Neural cell (in vitro differentiated cells): ENCODE measurements at regions not wholly inside any gene's neighbourhood (a gene's known extent, or its start where the extent isn't known, plus 50 kb on each side); places are given as distances from the start of the nearest gene placed in this dataset.

ENCODE experiments used
- H2AFZ ChIP-seq: fragments of 200-600, 300-800 bp; sonication (generic), shearing (Covaris generic); 2 replicates; pipeline ENCODE4 v1.6.0; 2014; ENCODE audit warnings: low read depth, mild to moderate bottlenecking, antibody characterized with exemption, low read length, moderate library complexity
- H3F3A ChIP-seq: fragments of 200-600 bp; shearing (Covaris generic); 2 replicates; pipeline ENCODE4 v1.6.1; 2016; ENCODE audit warnings: mild to moderate bottlenecking, moderate library complexity, mixed read lengths, antibody characterized with exemption, low read length; ENCODE audit not compliant: insufficient read depth, poor library complexity, severe bottlenecking
- H3K27ac ChIP-seq: fragments of 200-600, 300-800 bp; sonication (generic), shearing (Covaris generic); 2 replicates; pipeline ENCODE4 v1.5.1; 2014; ENCODE audit warnings: mild to moderate bottlenecking, low read length, moderate library complexity
- H3K27me3 ChIP-seq: fragments of 300-800, 200-600 bp; sonication (generic), shearing (Covaris generic); 2 replicates; pipeline ENCODE4 v1.6.0; 2014; ENCODE audit warnings: mild to moderate bottlenecking, low read depth, low read length, moderate library complexity; ENCODE audit not compliant: insufficient read depth
- H3K36me3 ChIP-seq: fragments of 300-800, 200-600 bp; sonication (generic), shearing (Covaris generic); 2 replicates; pipeline ENCODE4 v1.5.1; 2014; ENCODE audit warnings: mild to moderate bottlenecking, antibody characterized with exemption, low read length, moderate library complexity; ENCODE audit not compliant: insufficient read depth
- H3K4me2 ChIP-seq: fragments of 300-800, 200-600 bp; sonication (generic), shearing (Covaris generic); 2 replicates; pipeline ENCODE4 v1.6.0; 2014; ENCODE audit warnings: mild to moderate bottlenecking, low read length
- H3K4me3 ChIP-seq: fragments of 300-800, 200-600 bp; sonication (generic), shearing (Covaris generic); 2 replicates; pipeline ENCODE4 v1.5.1; 2014; ENCODE audit warnings: mild to moderate bottlenecking, low read length, moderate library complexity
- H3K79me2 ChIP-seq: fragments of 200-600 bp; shearing (Covaris generic); replicated peaks from 2 replicates; pipeline ENCODE4 v1.6.0; 2014; ENCODE audit warnings: mild to moderate bottlenecking, low read length, moderate library complexity; ENCODE audit not compliant: insufficient read depth
- H3K9ac ChIP-seq: fragments of 300-800, 200-600 bp; sonication (generic), shearing (Covaris generic); 2 replicates; pipeline ENCODE4 v1.6.1; 2016; ENCODE audit warnings: mild to moderate bottlenecking, low read length, mixed read lengths
- H3K9me2 ChIP-seq: fragments of 200-600 bp; shearing (Covaris generic); 2 replicates; pipeline ENCODE4 v1.6.1; 2016; ENCODE audit warnings: mild to moderate bottlenecking, low read length, mixed read lengths; ENCODE audit not compliant: insufficient read depth
- H3K9me3 ChIP-seq: fragments of 200-600, 300-800 bp; sonication (generic), shearing (Covaris generic); 2 replicates; pipeline ENCODE4 v1.6.1; 2016; ENCODE audit warnings: mild to moderate bottlenecking, mixed run types, low read length, moderate library complexity, mixed read lengths
- H4K20me1 ChIP-seq: fragments of 200-600 bp; shearing (Covaris generic); 2 replicates; pipeline ENCODE4 v1.6.1; 2016; ENCODE audit warnings: mild to moderate bottlenecking, mixed run types; ENCODE audit not compliant: insufficient read depth
- EP300 ChIP-seq: fragments of 450-650 bp; conservative IDR thresholded peaks from 2 replicates; pipeline ENCODE4 v1.6.1; 2014; ENCODE audit warnings: antibody characterized with exemption, mild to moderate bottlenecking, moderate library complexity; ENCODE audit not compliant: poor library complexity, severe bottlenecking
- EZH2 ChIP-seq: fragments of 200-600, 300-800 bp; shearing (Covaris generic), sonication (generic); IDR thresholded peaks from 2 replicates; pipeline ENCODE4 v1.6.1; 2014; ENCODE audit warnings: antibody characterized with exemption, low read length, borderline replicate concordance, mild to moderate bottlenecking; ENCODE audit not compliant: insufficient read depth, poor library complexity, severe bottlenecking
- MXI1 ChIP-seq: fragments of 450-650 bp; conservative IDR thresholded peaks from 2 replicates; pipeline ENCODE4 v1.6.1; 2014; ENCODE audit warnings: antibody characterized with exemption, mild to moderate bottlenecking; ENCODE audit not compliant: poor library complexity, severe bottlenecking
- POLR2AphosphoS5 ChIP-seq: IDR thresholded peaks from 2 replicates; pipeline ENCODE4 v1.6.1; 2012
- RAD21 ChIP-seq: fragments of 450-650 bp; conservative IDR thresholded peaks from 2 replicates; pipeline ENCODE4 v1.6.1; 2014; ENCODE audit warnings: antibody characterized with exemption, mild to moderate bottlenecking, moderate library complexity
- SMC3 ChIP-seq: fragments of 450-650 bp; conservative IDR thresholded peaks from 2 replicates; pipeline ENCODE4 v1.6.1; 2014; ENCODE audit warnings: antibody characterized with exemption, mild to moderate bottlenecking, moderate library complexity; ENCODE audit not compliant: poor library complexity
- TAF1 ChIP-seq: IDR thresholded peaks from 2 replicates; pipeline ENCODE4 v1.6.1; 2012; ENCODE audit warnings: low read depth
- TF ChIP-seq, protein P1 (sequence below): fragments of 450-650 bp; IDR thresholded peaks from 2 replicates; pipeline ENCODE4 v1.5.1; 2014; ENCODE audit warnings: antibody characterized with exemption, mild to moderate bottlenecking, moderate library complexity; ENCODE audit not compliant: poor library complexity, severe bottlenecking
- TF ChIP-seq, protein P2 (sequence below): IDR thresholded peaks from 2 replicates; pipeline ENCODE4 v1.6.1; 2012; ENCODE audit warnings: borderline replicate concordance

DNA sequence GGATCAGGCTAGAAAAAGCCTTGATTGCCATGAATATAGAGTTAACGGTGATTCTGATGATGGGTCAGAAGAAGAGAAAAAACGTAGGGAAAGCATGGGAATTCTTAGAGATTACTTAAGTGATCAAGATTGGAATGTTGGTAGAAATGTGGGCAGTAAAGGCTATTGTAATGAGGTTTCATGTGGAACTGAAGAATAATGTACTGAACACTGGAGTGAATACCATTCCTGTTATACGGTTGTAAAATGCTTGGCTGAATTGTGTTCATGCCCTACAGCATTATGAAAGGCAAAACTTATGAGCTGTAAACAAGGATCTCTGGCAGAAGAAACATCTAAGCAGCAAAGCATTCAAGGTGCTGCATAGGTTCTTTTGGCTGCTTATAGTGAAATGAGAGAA is 414.1 kb upstream of the CBLB start:
- Histone ChIP-seq H3K27me3 (no peaks in the 10 kb centered on the region), H3K36me3 (no peaks in the 10 kb centered on the region)
- TF ChIP-seq, protein P1, sequence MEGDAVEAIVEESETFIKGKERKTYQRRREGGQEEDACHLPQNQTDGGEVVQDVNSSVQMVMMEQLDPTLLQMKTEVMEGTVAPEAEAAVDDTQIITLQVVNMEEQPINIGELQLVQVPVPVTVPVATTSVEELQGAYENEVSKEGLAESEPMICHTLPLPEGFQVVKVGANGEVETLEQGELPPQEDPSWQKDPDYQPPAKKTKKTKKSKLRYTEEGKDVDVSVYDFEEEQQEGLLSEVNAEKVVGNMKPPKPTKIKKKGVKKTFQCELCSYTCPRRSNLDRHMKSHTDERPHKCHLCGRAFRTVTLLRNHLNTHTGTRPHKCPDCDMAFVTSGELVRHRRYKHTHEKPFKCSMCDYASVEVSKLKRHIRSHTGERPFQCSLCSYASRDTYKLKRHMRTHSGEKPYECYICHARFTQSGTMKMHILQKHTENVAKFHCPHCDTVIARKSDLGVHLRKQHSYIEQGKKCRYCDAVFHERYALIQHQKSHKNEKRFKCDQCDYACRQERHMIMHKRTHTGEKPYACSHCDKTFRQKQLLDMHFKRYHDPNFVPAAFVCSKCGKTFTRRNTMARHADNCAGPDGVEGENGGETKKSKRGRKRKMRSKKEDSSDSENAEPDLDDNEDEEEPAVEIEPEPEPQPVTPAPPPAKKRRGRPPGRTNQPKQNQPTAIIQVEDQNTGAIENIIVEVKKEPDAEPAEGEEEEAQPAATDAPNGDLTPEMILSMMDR = no peak
- TF ChIP-seq SMC3 (no peak), POLR2AphosphoS5 (no peak), TAF1 (no peak), EP300 (no peak), EZH2 (no peak), MXI1 (no peak)

DNA sequence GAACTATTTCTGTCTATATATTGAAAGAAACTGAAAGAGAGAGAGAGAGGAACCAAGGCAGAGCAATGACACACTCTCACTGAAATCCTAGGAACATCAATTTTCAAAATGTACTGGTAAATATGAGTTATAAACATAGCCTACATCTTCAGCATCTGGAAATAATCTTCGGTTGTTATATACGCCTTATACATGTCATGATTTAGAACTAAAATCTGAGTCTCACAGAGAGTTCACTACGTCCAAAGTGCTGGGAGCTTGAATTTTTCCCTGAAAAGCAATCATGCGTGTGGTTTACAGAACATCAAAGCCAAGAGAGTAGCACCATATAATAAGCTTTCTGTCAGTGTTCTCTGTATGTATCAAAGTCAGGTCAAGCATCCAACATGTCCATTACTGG is 420.0 kb upstream of the CBLB start:
- Histone ChIP-seq H2AFZ (no peak overlapping the region), H3K9me3 (no peaks in the 10 kb centered on the region)

More for the DNA sequence above, 414.1 kb upstream of the CBLB start:
- Histone ChIP-seq H3K9me2 (no peaks in the 10 kb centered on the region), H3K79me2 (no peaks in the 10 kb centered on the region), H3K9me3 (no peaks in the 10 kb centered on the region), H3K4me2 (no peak overlapping the region), H2AFZ (no peak overlapping the region), H4K20me1 (no peaks in the 10 kb centered on the region), H3F3A (no peaks in the 10 kb centered on the region), H3K4me3 (no peak overlapping the region), H3K27ac (no peak overlapping the region), H3K9ac (no peak overlapping the region)

More for the DNA sequence above, 420.0 kb upstream of the CBLB start:
- Histone ChIP-seq H3K4me3 (no peak overlapping the region), H3K27me3 (no peaks in the 10 kb centered on the region), H3K4me2 (no peak overlapping the region), H4K20me1 (no peaks in the 10 kb centered on the region), H3K9ac (no peak overlapping the region), H3K36me3 (no peaks in the 10 kb centered on the region), H3K27ac (no peak overlapping the region), H3K9me2 (no peaks in the 10 kb centered on the region), H3F3A (no peaks in the 10 kb centered on the region), H3K79me2 (no peaks in the 10 kb centered on the region)
- TF ChIP-seq, protein P2, sequence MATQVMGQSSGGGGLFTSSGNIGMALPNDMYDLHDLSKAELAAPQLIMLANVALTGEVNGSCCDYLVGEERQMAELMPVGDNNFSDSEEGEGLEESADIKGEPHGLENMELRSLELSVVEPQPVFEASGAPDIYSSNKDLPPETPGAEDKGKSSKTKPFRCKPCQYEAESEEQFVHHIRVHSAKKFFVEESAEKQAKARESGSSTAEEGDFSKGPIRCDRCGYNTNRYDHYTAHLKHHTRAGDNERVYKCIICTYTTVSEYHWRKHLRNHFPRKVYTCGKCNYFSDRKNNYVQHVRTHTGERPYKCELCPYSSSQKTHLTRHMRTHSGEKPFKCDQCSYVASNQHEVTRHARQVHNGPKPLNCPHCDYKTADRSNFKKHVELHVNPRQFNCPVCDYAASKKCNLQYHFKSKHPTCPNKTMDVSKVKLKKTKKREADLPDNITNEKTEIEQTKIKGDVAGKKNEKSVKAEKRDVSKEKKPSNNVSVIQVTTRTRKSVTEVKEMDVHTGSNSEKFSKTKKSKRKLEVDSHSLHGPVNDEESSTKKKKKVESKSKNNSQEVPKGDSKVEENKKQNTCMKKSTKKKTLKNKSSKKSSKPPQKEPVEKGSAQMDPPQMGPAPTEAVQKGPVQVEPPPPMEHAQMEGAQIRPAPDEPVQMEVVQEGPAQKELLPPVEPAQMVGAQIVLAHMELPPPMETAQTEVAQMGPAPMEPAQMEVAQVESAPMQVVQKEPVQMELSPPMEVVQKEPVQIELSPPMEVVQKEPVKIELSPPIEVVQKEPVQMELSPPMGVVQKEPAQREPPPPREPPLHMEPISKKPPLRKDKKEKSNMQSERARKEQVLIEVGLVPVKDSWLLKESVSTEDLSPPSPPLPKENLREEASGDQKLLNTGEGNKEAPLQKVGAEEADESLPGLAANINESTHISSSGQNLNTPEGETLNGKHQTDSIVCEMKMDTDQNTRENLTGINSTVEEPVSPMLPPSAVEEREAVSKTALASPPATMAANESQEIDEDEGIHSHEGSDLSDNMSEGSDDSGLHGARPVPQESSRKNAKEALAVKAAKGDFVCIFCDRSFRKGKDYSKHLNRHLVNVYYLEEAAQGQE = no peak
- no peak for TF ChIP-seq POLR2AphosphoS5
- no peak for TF ChIP-seq SMC3
- no peak for TF ChIP-seq TAF1
- TF ChIP-seq MXI1 = no peak
- no peak for TF ChIP-seq RAD21
- TF ChIP-seq, protein P1 = no peak
- no peak for TF ChIP-seq EZH2
- no peak for TF ChIP-seq EP300
